OCI-LY7 (cell line): ENCODE measurements at regions not wholly inside any gene's neighbourhood (a gene's known extent, or its start where the extent isn't known, plus 50 kb on each side); places are given as distances from the start of the nearest gene placed in this dataset.

Experiments used
- EZH2phosphoT487 ChIP-seq: fragments of 200-600 bp; sonication (generic); IDR thresholded peaks from 2 replicates; pipeline ENCODE4 v1.6.1; 2018; ENCODE audit warnings: low read depth, borderline replicate concordance, mild to moderate bottlenecking, mixed run types, antibody characterized with exemption, low read length, moderate library complexity, mixed read lengths
- TF ChIP-seq, protein P1 (sequence below): fragments of 200-600 bp; sonication (generic); conservative IDR thresholded peaks from 2 replicates; pipeline ENCODE4 v1.5.1; 2014; ENCODE audit warnings: mild to moderate bottlenecking, antibody characterized with exemption, low read length, moderate library complexity, mixed read lengths

DNA sequence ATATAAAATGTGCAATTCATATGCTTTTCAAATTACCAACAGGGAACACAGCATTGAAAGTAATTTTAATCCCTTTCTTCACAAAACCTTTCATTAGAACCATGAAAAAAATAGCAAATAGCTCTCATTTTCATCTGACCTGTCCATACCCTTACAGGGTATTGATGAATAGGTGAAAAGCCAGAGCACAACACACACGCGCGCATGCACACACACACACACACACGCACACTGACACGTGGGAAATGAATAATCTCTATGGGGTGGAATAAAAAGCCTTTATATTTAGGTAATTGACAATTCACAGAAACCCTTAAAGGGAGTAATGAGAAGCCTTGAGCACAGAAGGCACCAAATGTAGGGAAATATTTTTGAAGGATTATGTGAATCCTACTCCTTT lies 76.2 kb upstream of the POU2AF2 start:
- TF ChIP-seq, protein P1, sequence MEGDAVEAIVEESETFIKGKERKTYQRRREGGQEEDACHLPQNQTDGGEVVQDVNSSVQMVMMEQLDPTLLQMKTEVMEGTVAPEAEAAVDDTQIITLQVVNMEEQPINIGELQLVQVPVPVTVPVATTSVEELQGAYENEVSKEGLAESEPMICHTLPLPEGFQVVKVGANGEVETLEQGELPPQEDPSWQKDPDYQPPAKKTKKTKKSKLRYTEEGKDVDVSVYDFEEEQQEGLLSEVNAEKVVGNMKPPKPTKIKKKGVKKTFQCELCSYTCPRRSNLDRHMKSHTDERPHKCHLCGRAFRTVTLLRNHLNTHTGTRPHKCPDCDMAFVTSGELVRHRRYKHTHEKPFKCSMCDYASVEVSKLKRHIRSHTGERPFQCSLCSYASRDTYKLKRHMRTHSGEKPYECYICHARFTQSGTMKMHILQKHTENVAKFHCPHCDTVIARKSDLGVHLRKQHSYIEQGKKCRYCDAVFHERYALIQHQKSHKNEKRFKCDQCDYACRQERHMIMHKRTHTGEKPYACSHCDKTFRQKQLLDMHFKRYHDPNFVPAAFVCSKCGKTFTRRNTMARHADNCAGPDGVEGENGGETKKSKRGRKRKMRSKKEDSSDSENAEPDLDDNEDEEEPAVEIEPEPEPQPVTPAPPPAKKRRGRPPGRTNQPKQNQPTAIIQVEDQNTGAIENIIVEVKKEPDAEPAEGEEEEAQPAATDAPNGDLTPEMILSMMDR: no peak
- no peak for TF ChIP-seq EZH2phosphoT487
